Lower lobe of right lung (tissue), 2 donors: ENCODE measurements at regions not wholly inside any gene's neighbourhood (a gene's known extent, or its start where the extent isn't known, plus 50 kb on each side); places are given as distances from the start of the nearest gene placed in this dataset.

Experiments used
- ATAC-seq, 2 donors: fragments of 200-7000 bp; cut with Tn5 transposase; one replicate each; pipeline ENCODE4 v1.9.1; 2020 to 2022; ENCODE audit warnings: mild to moderate bottlenecking in 2 of 2, moderate library complexity in 2 of 2
- DNase-seq: peaks from one replicate; pipeline ENCODE4 v3.0.0-alpha.2; 2020
- H3K27ac ChIP-seq: fragments of 200-600 bp; one replicate; pipeline ENCODE4 v1.8.0; 2022
- H3K27me3 ChIP-seq: fragments of 200-600 bp; one replicate; pipeline ENCODE4 v1.8.0; 2022; ENCODE audit warnings: low read depth
- H3K36me3 ChIP-seq: fragments of 200-600 bp; one replicate; pipeline ENCODE4 v1.8.0; 2022; ENCODE audit warnings: mild to moderate bottlenecking
- H3K4me1 ChIP-seq: fragments of 200-600 bp; one replicate; pipeline ENCODE4 v1.8.0; 2022
- H3K4me3 ChIP-seq: fragments of 200-600 bp; one replicate; pipeline ENCODE4 v1.8.0; 2022; ENCODE audit warnings: mild to moderate bottlenecking
- H3K9me3 ChIP-seq: fragments of 200-600 bp; one replicate; pipeline ENCODE4 v1.8.0; 2022
- CTCF ChIP-seq: fragments of 200-600 bp; IDR thresholded peaks from one replicate; pipeline ENCODE4 v1.8.0; 2022; ENCODE audit warnings: antibody characterized with exemption, mild to moderate bottlenecking
- intact Hi-C: fragments of 100-400 bp; cut with DNase I; formaldehyde crosslinking; loops from one replicate; pipeline ENCODE4 v1.11.0; 2022
- donor health status: DM: no; HTN: yes; CAD: no; lungs with severe emphysema.

- ATAC-seq (no peak), DNase-seq (no peak)
- no peak overlapping the region for H3K4me3 ChIP-seq
- peaks cover 7% of the 10 kb centered on the region for H3K4me1 ChIP-seq
- H3K9me3 ChIP-seq = no peaks in the 10 kb centered on the region
- H3K36me3 ChIP-seq = no peaks in the 10 kb centered on the region
- no peaks in the 10 kb centered on the region for H3K27me3 ChIP-seq
- TF ChIP-seq CTCF = no peak
- intact Hi-C loops = no loop called here
- no peak overlapping the region for H3K27ac ChIP-seq
These were observed 65.0 kb downstream of the CCDC71L start for GRCh38 chr7:106595922-106596321.

- no peak for DNase-seq
- ATAC-seq = no peak
- H3K4me3 ChIP-seq = no peak overlapping the region
- no peaks in the 10 kb centered on the region for H3K4me1 ChIP-seq
- no peaks in the 10 kb centered on the region for H3K36me3 ChIP-seq
- intact Hi-C loops = no loop called here
- no peak for TF ChIP-seq CTCF
- no peaks in the 10 kb centered on the region for H3K27me3 ChIP-seq
- H3K27ac ChIP-seq = no peak overlapping the region
- H3K9me3 ChIP-seq = no peaks in the 10 kb centered on the region
These were observed 67.9 kb downstream of the CCDC71L start for GRCh38 chr7:106593028-106593417.

GRCh38 chr7:106592282-106593027, 68.5 kb downstream of the CCDC71L start:
- intact Hi-C loops = no loop called here
- Histone ChIP-seq H3K27ac (no peak overlapping the region), H3K9me3 (no peaks in the 10 kb centered on the region), H3K36me3 (no peaks in the 10 kb centered on the region), H3K4me1 (no peaks in the 10 kb centered on the region), H3K27me3 (no peaks in the 10 kb centered on the region), H3K4me3 (no peak overlapping the region)
- DNase-seq (no peak), ATAC-seq (no peak)
- no peak for TF ChIP-seq CTCF

GRCh38 chr7:106591146-106591545, 69.8 kb downstream of the CCDC71L start:
- H3K27me3 ChIP-seq = no peaks in the 10 kb centered on the region
- no peak overlapping the region for H3K27ac ChIP-seq
- H3K9me3 ChIP-seq = no peaks in the 10 kb centered on the region
- no peak for ATAC-seq
- intact Hi-C loops = no loop called here
- no peak overlapping the region for H3K4me3 ChIP-seq
- TF ChIP-seq CTCF = no peak
- H3K36me3 ChIP-seq = no peaks in the 10 kb centered on the region
- no peaks in the 10 kb centered on the region for H3K4me1 ChIP-seq
- no peak for DNase-seq

GRCh38 chr7:106590209-106590816, 70.6 kb downstream of the CCDC71L start:
- TF ChIP-seq CTCF = no peak
- H3K36me3 ChIP-seq = no peaks in the 10 kb centered on the region
- ATAC-seq (no peak), DNase-seq (no peak)
- no peak overlapping the region for H3K4me3 ChIP-seq
- no peaks in the 10 kb centered on the region for H3K27me3 ChIP-seq
- H3K4me1 ChIP-seq = no peaks in the 10 kb centered on the region
- no peak overlapping the region for H3K27ac ChIP-seq
- intact Hi-C loops = no loop called here
- H3K9me3 ChIP-seq = no peaks in the 10 kb centered on the region
